Astrocyte (in vitro differentiated cells and primary cell): ENCODE measurements at regions not wholly inside any gene's neighbourhood (a gene's known extent, or its start where the extent isn't known, plus 50 kb on each side); places are given as distances from the start of the nearest gene placed in this dataset.

Experiments
- EZH2 ChIP-seq: IDR thresholded peaks from 2 replicates; pipeline ENCODE4 v1.6.1; 2012; ENCODE audit warnings: mild to moderate bottlenecking, low read length, inconsistent platforms; ENCODE audit not compliant: insufficient read depth
- TF ChIP-seq, protein P1 (sequence below): IDR thresholded peaks from 2 replicates; pipeline ENCODE4 v1.5.1; 2011; ENCODE audit warnings: low read depth, mild to moderate bottlenecking, inconsistent platforms, low read length, moderate library complexity; ENCODE audit not compliant: insufficient read depth

DNA sequence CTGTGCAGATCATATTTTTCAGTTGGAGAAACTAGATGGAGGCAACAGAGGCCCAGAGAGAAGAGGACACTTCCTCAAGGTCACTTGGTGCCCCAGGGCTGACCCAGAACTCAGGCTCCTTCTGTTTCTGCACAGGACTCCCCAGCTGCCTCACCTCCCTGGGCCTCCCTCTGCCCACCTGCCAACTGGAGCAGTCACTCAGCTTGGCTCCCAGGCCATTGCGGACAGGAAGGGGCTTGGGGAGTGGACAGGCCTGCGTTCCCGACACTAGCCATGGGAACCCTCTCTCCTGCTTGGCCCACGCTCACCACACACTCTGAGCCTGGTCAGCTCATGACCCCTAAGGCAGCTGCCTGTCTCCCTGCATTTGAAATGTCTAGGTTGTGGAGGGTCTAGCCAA lies 78.1 kb upstream of the BRD7 start:
- TF ChIP-seq, protein P1, sequence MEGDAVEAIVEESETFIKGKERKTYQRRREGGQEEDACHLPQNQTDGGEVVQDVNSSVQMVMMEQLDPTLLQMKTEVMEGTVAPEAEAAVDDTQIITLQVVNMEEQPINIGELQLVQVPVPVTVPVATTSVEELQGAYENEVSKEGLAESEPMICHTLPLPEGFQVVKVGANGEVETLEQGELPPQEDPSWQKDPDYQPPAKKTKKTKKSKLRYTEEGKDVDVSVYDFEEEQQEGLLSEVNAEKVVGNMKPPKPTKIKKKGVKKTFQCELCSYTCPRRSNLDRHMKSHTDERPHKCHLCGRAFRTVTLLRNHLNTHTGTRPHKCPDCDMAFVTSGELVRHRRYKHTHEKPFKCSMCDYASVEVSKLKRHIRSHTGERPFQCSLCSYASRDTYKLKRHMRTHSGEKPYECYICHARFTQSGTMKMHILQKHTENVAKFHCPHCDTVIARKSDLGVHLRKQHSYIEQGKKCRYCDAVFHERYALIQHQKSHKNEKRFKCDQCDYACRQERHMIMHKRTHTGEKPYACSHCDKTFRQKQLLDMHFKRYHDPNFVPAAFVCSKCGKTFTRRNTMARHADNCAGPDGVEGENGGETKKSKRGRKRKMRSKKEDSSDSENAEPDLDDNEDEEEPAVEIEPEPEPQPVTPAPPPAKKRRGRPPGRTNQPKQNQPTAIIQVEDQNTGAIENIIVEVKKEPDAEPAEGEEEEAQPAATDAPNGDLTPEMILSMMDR = no peak
- no peak for TF ChIP-seq EZH2
